HepG2 (cell line): ENCODE measurements at regions not wholly inside any gene's neighbourhood (a gene's known extent, or its start where the extent isn't known, plus 50 kb on each side); places are given as distances from the start of the nearest gene placed in this dataset.

Source experiments
- ATAC-seq: fragments of 200-7000 bp; cut with Tn5 transposase; 3 replicates; pipeline ENCODE4 v1.9.1; 2020; ENCODE audit warnings: mild to moderate bottlenecking, moderate library complexity
- BruUV-seq: library from RNA; stranded (reverse); fragments of 400-500 nt; replicated peaks from 2 replicates; lab custom pipeline; 2021; lab: Mats Ljungman, UMichigan
- CTCF ChIA-PET: fragments of 300-600 bp; formaldehyde crosslinking; extraction: SDS; loops from one replicate; lab custom pipeline; 2021; ENCODE audit warnings: low total read pairs, inconsistent platforms, low intra/inter-chr PET ratio; lab: Yijun Ruan, JAX
- POLR2A ChIA-PET: fragments of 350-600 bp; sonication (Branson Sonifier 250); formaldehyde crosslinking; loops from one replicate; lab custom pipeline; 2020; ENCODE audit warnings: antibody characterized with exemption, inconsistent platforms; lab: Yijun Ruan, JAX
- DNase-seq: peaks from one replicate; pipeline ENCODE4 v3.0.0-alpha.2; 2015; ENCODE audit warnings: low spot score
- FAIRE-seq: peaks from 3 replicates; lab custom pipeline; 2011; peaks lifted over from hg19 to GRCh38; lab: Jason Lieb, UNC
- H2AFZ ChIP-seq: one replicate; pipeline ENCODE4 v1.6.1; 2011; ENCODE audit warnings: low read length, inconsistent platforms
- H3K27ac ChIP-seq: fragments of 300-600 bp; 3 replicates; pipeline ENCODE4 v1.8.0; 2011; ENCODE audit warnings: mixed run types, mild to moderate bottlenecking, mixed read lengths, low read length, inconsistent platforms; ENCODE audit not compliant: insufficient read depth; ENCODE audit errors: extremely low read length
- H3K27me3 ChIP-seq, 2 experiments: fragments of 200-600 bp in 1 of 2; 2 replicates in 1 of 2; 3 replicates in 1 of 2; pipeline versions ENCODE4 v1.6.0 to v1.8.0; 2011; ENCODE audit warnings: low read length in 2 of 2, mild to moderate bottlenecking in 2 of 2, moderate library complexity in 2 of 2, inconsistent platforms in 1 of 2; ENCODE audit not compliant: insufficient read depth in 2 of 2, control insufficient read depth in 1 of 2
- H3K36me3 ChIP-seq, 2 experiments: fragments of 200-600 bp in 1 of 2; replicated peaks in 1 of 2; 2 replicates in 1 of 2; 3 replicates in 1 of 2; pipeline versions ENCODE4 v1.5.1 to v1.8.0; 2011; ENCODE audit warnings: low read length in 2 of 2, inconsistent platforms in 1 of 2; ENCODE audit not compliant: insufficient read depth in 2 of 2, control insufficient read depth in 1 of 2
- H3K4me1 ChIP-seq: 2 replicates; pipeline ENCODE4 v1.5.1; 2012; ENCODE audit warnings: low read length, inconsistent platforms; ENCODE audit not compliant: insufficient read depth
- H3K4me2 ChIP-seq: 2 replicates; pipeline ENCODE4 v1.6.0; 2011; ENCODE audit warnings: low read depth, low read length, inconsistent platforms
- H3K4me3 ChIP-seq, 3 experiments: fragments of 200-600 bp in 1 of 3; sonication (generic), shearing (Covaris generic) in 1 of 3; replicated peaks in 1 of 3; 2 replicates each; pipeline ENCODE4 v1.5.1; 2011 to 2016; ENCODE audit warnings: low read length in 3 of 3, inconsistent platforms in 2 of 3, low read depth in 2 of 3, mild to moderate bottlenecking in 2 of 3, control low read depth in 1 of 3, mixed read lengths in 1 of 3; ENCODE audit not compliant: insufficient read depth in 1 of 3
- H3K79me2 ChIP-seq: one replicate; pipeline ENCODE4 v1.6.1; 2011; ENCODE audit warnings: low read length, inconsistent platforms; ENCODE audit not compliant: insufficient read depth
- H3K9ac ChIP-seq: 2 replicates; pipeline ENCODE4 v1.6.0; 2011; ENCODE audit warnings: mild to moderate bottlenecking, low read depth, low read length, inconsistent platforms; ENCODE audit not compliant: insufficient read depth
- H3K9me3 ChIP-seq: 2 replicates; pipeline ENCODE4 v1.5.1; 2012; ENCODE audit warnings: mild to moderate bottlenecking, low read length
- H4K20me1 ChIP-seq: 2 replicates; pipeline ENCODE4 v1.6.0; 2011; ENCODE audit warnings: inconsistent platforms, mild to moderate bottlenecking, low read length, moderate library complexity; ENCODE audit not compliant: insufficient read depth
- FOXM1 ChIP-seq: sonication (generic); formaldehyde crosslinking; IDR thresholded peaks from 2 replicates; pipeline ENCODE4 v1.5.0; 2020; ENCODE audit warnings: missing genetic modification reagents
- FOXP1 ChIP-seq, 2 experiments: fragments of 450-650 bp in 1 of 2; IDR thresholded peaks; 2 replicates each; pipeline ENCODE4 v1.6.1; 2017 to 2018; ENCODE audit warnings: antibody characterized with exemption in 1 of 2
- HOMEZ ChIP-seq: IDR thresholded peaks from 2 replicates; pipeline ENCODE4 v1.6.1; 2016; ENCODE audit warnings: low read depth
- MXD1 ChIP-seq: sonication (generic); formaldehyde crosslinking; IDR thresholded peaks from 2 replicates; pipeline ENCODE4 v1.4.0; 2020; ENCODE audit warnings: mild to moderate bottlenecking, missing genetic modification reagents
- RFXAP ChIP-seq: sonication (generic); formaldehyde crosslinking; IDR thresholded peaks from 2 replicates; pipeline ENCODE4 v1.4.0; 2020; ENCODE audit warnings: missing genetic modification reagents, borderline replicate concordance
- SMARCE1 ChIP-seq: fragments of 450-650 bp; IDR thresholded peaks from 2 replicates; pipeline ENCODE4 v1.6.1; 2017; ENCODE audit warnings: borderline replicate concordance
- TBX3 ChIP-seq: fragments of 450-650 bp; IDR thresholded peaks from 2 replicates; pipeline ENCODE4 v1.6.1; 2017; ENCODE audit warnings: antibody characterized with exemption, mild to moderate bottlenecking, inconsistent platforms, borderline replicate concordance
- ZBED4 ChIP-seq: sonication (generic); formaldehyde crosslinking; IDR thresholded peaks from 2 replicates; pipeline ENCODE4 v1.4.0; 2020; ENCODE audit warnings: missing genetic modification reagents, borderline replicate concordance
- ZKSCAN8 ChIP-seq: IDR thresholded peaks from 2 replicates; pipeline ENCODE4 v1.6.1; 2016; ENCODE audit warnings: borderline replicate concordance, missing genetic modification reagents, missing compliant biosample characterization
- ZNF280B ChIP-seq: sonication (generic); formaldehyde crosslinking; IDR thresholded peaks from 2 replicates; pipeline ENCODE4 v1.5.0; 2020; ENCODE audit warnings: missing genetic modification reagents, mild to moderate bottlenecking, borderline replicate concordance
- ZNF609 ChIP-seq: sonication (generic); formaldehyde crosslinking; IDR thresholded peaks from 2 replicates; pipeline ENCODE4 v1.4.0; 2020; ENCODE audit warnings: mild to moderate bottlenecking, missing genetic modification reagents, borderline replicate concordance
- ZNF883 ChIP-seq: sonication (generic); formaldehyde crosslinking; IDR thresholded peaks from 2 replicates; pipeline ENCODE4 v1.5.1; 2020; ENCODE audit warnings: mild to moderate bottlenecking, missing genetic modification reagents; ENCODE audit errors: not compliant biosample characterization
- WGBS: methylation state at CpG from one replicate; pipeline ENCODE4 v1.1.6; 2017; ENCODE audit warnings: low lambda C conversion rate; 5-methylcytosine and 5-hydroxymethylcytosine counted together
- in situ Hi-C: cut with HindIII; loops from 2 replicates; pipeline ENCODE4 v1.10.0; 2017; ENCODE audit warnings: low pct_unique_long_range_greater_than_20kb; ENCODE audit not compliant: extremely low pct_ligation_motif_present
- intact Hi-C: fragments of 100-400 bp; cut with micrococcal nuclease; formaldehyde crosslinking; loops from one replicate; pipeline ENCODE4 v1.10.0; 2022; ENCODE audit not compliant: unreplicated experiment

GRCh38 chr18:25433590-25433989 is 81.6 kb upstream of the ZNF521 start:
- intact Hi-C loops (no loop called here), in situ Hi-C loops (no loop called here)
- no peaks in the 10 kb centered on the region for H3K4me1 ChIP-seq
- CTCF ChIA-PET: no interaction called here
- no peak overlapping the region for H3K4me3 ChIP-seq
- 3% methylated on average over 3 of the region's 3 CpGs for WGBS
- DNase-seq (no peak), FAIRE-seq (no peak), ATAC-seq (no peak)
- no peaks in the 10 kb centered on the region for H3K27me3 ChIP-seq
- no peaks in the 10 kb centered on the region for H3K79me2 ChIP-seq
- no TSS peak for BruUV-seq
- no peak overlapping the region for H3K27ac ChIP-seq
- H3K4me2 ChIP-seq: no peak overlapping the region
- H3K9me3 ChIP-seq: no peaks in the 10 kb centered on the region
- H3K9ac ChIP-seq: no peak overlapping the region
- H3K36me3 ChIP-seq: no peaks in the 10 kb centered on the region
- H2AFZ ChIP-seq: no peak overlapping the region
- POLR2A ChIA-PET: no interaction called here
- no peaks in the 10 kb centered on the region for H4K20me1 ChIP-seq
- no peak for TF ChIP-seq FOXM1 (CRISPR knock-in tag)
- no peak for TF ChIP-seq ZNF280B (CRISPR knock-in tag)
- no peak for TF ChIP-seq ZKSCAN8
- no peak for TF ChIP-seq TBX3
- no peak for TF ChIP-seq ZNF883 (CRISPR knock-in tag)
- no peak for TF ChIP-seq ZNF609 (CRISPR knock-in tag)
- TF ChIP-seq SMARCE1: no peak
- no peak for TF ChIP-seq FOXP1 (IDR thresholded peaks at IDR 0.05)
- TF ChIP-seq FOXP1 (CRISPR knock-in tag; IDR thresholded peaks at IDR 0.05): no peak
- no peak for TF ChIP-seq ZBED4
- TF ChIP-seq MXD1 (CRISPR knock-in tag): no peak
- TF ChIP-seq RFXAP (CRISPR knock-in tag): no peak
- TF ChIP-seq HOMEZ (CRISPR knock-in tag): no peak
